ENCODE measurements at regions not wholly inside any gene's neighbourhood (a gene's known extent, or its start where the extent isn't known, plus 50 kb on each side); places are given as distances from the start of the nearest gene placed in this dataset.
A peak's percentile ranks its signal among the peaks of the same experiment; 100 is the strongest.

- Histone ChIP-seq H3K4me3 (no peak overlapping the region), H3K9me3 (no peaks in the 10 kb centered on the region), H3K4me1 (no peaks in the 10 kb centered on the region), H3K27me3 (no peaks in the 10 kb centered on the region), H3K27ac (no peak overlapping the region), H3K36me3 (ENCODE audit: low read depth, missing control alignments) (no peaks in the 10 kb centered on the region)
- peak; percentile 10 for DNase-seq
- intact Hi-C loops (cut with DNase I; ENCODE audit: low total_unique reads): no loop called here
- 54 to 86% methylated on average over 7 of the region's 7 CpGs for WGBS, 2 donors
- no peak for TF ChIP-seq POLR2A (IDR thresholded peaks at IDR 0.05)
- TF ChIP-seq CTCF (IDR thresholded peaks at IDR 0.05): no peak
Observed at GRCh38 chrX:94204524-94204923, 530.5 kb downstream of the FAM133A start.

DNA sequence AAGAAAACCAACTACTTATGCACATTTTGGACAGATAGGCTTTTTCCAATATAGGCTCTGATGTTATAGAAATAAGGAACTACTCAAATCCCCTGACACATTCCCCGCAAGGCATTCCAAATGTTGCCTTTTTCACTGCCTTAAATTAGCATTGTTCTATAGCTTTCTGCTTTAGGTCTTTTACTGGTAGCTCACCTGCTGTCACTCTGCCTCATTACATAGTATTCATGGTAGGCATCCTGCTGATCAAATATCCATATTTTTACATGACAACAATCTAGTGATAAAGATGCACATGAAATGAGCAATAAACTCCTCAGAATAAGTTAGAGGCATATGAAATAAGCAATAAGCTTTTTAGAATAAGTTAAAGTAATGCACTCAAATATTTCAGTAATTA is 542.7 kb downstream of the FAM133A start:
- intact Hi-C loops (cut with DNase I; ENCODE audit: low total_unique reads): no loop called here
- 62 to 74% methylated on average over 1 of the region's 1 CpG for WGBS, 2 donors
- Histone ChIP-seq H3K4me3 (no peak overlapping the region), H3K9me3 (no peaks in the 10 kb centered on the region), H3K27ac (no peak overlapping the region), H3K36me3 (ENCODE audit: low read depth, missing control alignments) (no peaks in the 10 kb centered on the region), H3K27me3 (no peaks in the 10 kb centered on the region), H3K4me1 (no peaks in the 10 kb centered on the region)
- DNase-seq: no peak
- TF ChIP-seq POLR2A (IDR thresholded peaks at IDR 0.05) (no peak), CTCF (IDR thresholded peaks at IDR 0.05) (no peak)

DNA sequence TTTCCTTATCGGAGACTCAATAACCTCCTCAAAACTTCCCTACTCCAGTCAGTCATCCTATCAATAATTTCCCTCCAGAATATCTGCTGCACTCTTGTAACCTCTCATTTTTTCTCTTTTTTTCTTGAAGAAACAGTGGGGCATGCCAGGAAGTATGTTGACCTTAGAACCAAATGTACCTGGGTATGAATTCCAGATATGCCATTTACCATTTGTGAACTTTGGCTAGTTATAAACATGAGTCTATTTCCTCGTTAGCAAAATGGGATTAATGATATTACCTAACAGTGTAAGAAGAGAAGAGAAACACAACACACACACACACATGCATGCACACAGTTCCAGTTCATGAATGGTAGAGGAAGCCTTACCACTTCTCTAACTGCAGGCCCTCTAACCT is 578.2 kb downstream of the FAM133A start:
- Histone ChIP-seq H3K4me3 (no peak overlapping the region), H3K4me1 (no peaks in the 10 kb centered on the region), H3K27ac (no peak overlapping the region), H3K9me3 (no peaks in the 10 kb centered on the region), H3K27me3 (no peaks in the 10 kb centered on the region), H3K36me3 (ENCODE audit: low read depth, missing control alignments) (no peaks in the 10 kb centered on the region)
- DNase-seq: no peak
- intact Hi-C loops (cut with DNase I; ENCODE audit: low total_unique reads): no loop called here
- 80 to 83% methylated on average over 2 of the region's 2 CpGs for WGBS, 2 donors
- TF ChIP-seq POLR2A (IDR thresholded peaks at IDR 0.05) (no peak), CTCF (IDR thresholded peaks at IDR 0.05) (no peak)

DNA sequence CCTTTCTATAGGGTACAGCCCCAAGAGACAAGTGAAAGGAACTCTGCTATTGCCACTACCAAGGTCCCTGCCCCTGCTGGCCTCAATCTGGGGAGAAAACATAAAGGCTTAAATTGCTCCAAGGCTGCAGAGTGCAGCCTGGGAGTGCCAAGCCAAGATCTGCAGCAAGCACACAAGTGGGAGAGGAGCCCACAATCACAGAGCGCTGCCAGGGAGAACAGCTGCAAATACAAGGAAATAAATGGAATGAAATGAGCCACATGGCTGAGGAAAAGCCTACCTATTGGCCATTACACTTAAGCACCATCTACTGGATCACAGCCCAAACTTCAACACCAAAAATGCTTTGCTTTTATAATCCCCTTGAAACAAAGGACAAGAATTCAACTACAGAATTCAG is 582.4 kb downstream of the FAM133A start:
- no peak overlapping the region for H3K27ac ChIP-seq
- H3K36me3 ChIP-seq (ENCODE audit: low read depth, missing control alignments): no peaks in the 10 kb centered on the region
- no peak for DNase-seq
- no peaks in the 10 kb centered on the region for H3K4me1 ChIP-seq
- H3K9me3 ChIP-seq: no peaks in the 10 kb centered on the region
- no peak overlapping the region for H3K4me3 ChIP-seq
- WGBS, 2 donors: 53% methylated on average over 1 of the region's 1 CpG; no CpG with 5 or more reads in 1 of the 2 donors
- TF ChIP-seq POLR2A (IDR thresholded peaks at IDR 0.05) (no peak), CTCF (IDR thresholded peaks at IDR 0.05) (no peak)
- H3K27me3 ChIP-seq: no peaks in the 10 kb centered on the region
- intact Hi-C loops (cut with DNase I; ENCODE audit: low total_unique reads): no loop called here

GRCh38 chrX:94265323-94265722 is 591.3 kb downstream of the FAM133A start:
- no peak for DNase-seq
- 69 to 79% methylated on average over 1 of the region's 1 CpG for WGBS, 2 donors
- intact Hi-C loops (cut with DNase I; ENCODE audit: low total_unique reads): no loop called here
- Histone ChIP-seq H3K27ac (no peak overlapping the region), H3K9me3 (no peaks in the 10 kb centered on the region), H3K27me3 (no peaks in the 10 kb centered on the region), H3K4me3 (no peak overlapping the region), H3K4me1 (no peaks in the 10 kb centered on the region), H3K36me3 (ENCODE audit: low read depth, missing control alignments) (no peaks in the 10 kb centered on the region)
- TF ChIP-seq CTCF (IDR thresholded peaks at IDR 0.05) (no peak), POLR2A (IDR thresholded peaks at IDR 0.05) (no peak)
